ENCODE measurements at regions not wholly inside any gene's neighbourhood (a gene's known extent, or its start where the extent isn't known, plus 50 kb on each side); places are given as distances from the start of the nearest gene placed in this dataset.

GRCh38 chr2:184463102-184463865 lies 135.0 kb upstream of the ZNF804A start:
- TF ChIP-seq, protein P1, sequence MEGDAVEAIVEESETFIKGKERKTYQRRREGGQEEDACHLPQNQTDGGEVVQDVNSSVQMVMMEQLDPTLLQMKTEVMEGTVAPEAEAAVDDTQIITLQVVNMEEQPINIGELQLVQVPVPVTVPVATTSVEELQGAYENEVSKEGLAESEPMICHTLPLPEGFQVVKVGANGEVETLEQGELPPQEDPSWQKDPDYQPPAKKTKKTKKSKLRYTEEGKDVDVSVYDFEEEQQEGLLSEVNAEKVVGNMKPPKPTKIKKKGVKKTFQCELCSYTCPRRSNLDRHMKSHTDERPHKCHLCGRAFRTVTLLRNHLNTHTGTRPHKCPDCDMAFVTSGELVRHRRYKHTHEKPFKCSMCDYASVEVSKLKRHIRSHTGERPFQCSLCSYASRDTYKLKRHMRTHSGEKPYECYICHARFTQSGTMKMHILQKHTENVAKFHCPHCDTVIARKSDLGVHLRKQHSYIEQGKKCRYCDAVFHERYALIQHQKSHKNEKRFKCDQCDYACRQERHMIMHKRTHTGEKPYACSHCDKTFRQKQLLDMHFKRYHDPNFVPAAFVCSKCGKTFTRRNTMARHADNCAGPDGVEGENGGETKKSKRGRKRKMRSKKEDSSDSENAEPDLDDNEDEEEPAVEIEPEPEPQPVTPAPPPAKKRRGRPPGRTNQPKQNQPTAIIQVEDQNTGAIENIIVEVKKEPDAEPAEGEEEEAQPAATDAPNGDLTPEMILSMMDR (conservative IDR thresholded peaks at IDR 0.05; ENCODE audit: low read depth, low read length) = no peak
- TF ChIP-seq EZH2phosphoT487 (IDR thresholded peaks at IDR 0.05; ENCODE audit: borderline replicate concordance, low read length) = no peak
